AG09319 (cell line): ENCODE measurements at regions not wholly inside any gene's neighbourhood (a gene's known extent, or its start where the extent isn't known, plus 50 kb on each side); places are given as distances from the start of the nearest gene placed in this dataset.

Experiments
- DNase-seq: peaks from one replicate; pipeline ENCODE4 v3.0.0-alpha.2; 2010; ENCODE audit warnings: low read depth; ENCODE audit errors: extremely low read depth
- TF ChIP-seq, protein P1 (sequence below): IDR thresholded peaks from 2 replicates; pipeline ENCODE4 v1.5.1; 2011; ENCODE audit warnings: low read depth, mild to moderate bottlenecking, inconsistent platforms, low read length, moderate library complexity

DNA sequence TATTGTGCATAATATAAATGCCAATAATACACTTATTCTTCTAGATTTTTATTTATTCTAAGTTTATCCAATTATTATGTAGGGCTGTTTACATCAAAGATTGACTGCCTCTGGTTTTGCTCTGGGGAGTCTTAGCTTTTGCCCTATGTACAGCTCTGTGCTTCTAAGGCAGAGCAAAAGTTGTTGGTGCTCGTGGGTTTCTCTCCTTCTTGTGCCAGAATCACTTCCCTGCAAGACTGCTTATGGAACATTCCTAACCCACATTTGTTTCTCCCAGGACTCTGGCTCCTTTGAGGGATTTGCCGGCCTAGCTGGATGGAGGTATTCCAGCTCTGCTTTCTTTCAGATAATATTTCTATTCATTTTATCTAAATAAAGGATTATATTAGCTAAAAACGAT, 849.1 kb downstream of the USP25 start:
- DNase-seq: no peak
- TF ChIP-seq, protein P1, sequence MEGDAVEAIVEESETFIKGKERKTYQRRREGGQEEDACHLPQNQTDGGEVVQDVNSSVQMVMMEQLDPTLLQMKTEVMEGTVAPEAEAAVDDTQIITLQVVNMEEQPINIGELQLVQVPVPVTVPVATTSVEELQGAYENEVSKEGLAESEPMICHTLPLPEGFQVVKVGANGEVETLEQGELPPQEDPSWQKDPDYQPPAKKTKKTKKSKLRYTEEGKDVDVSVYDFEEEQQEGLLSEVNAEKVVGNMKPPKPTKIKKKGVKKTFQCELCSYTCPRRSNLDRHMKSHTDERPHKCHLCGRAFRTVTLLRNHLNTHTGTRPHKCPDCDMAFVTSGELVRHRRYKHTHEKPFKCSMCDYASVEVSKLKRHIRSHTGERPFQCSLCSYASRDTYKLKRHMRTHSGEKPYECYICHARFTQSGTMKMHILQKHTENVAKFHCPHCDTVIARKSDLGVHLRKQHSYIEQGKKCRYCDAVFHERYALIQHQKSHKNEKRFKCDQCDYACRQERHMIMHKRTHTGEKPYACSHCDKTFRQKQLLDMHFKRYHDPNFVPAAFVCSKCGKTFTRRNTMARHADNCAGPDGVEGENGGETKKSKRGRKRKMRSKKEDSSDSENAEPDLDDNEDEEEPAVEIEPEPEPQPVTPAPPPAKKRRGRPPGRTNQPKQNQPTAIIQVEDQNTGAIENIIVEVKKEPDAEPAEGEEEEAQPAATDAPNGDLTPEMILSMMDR: no peak

DNA sequence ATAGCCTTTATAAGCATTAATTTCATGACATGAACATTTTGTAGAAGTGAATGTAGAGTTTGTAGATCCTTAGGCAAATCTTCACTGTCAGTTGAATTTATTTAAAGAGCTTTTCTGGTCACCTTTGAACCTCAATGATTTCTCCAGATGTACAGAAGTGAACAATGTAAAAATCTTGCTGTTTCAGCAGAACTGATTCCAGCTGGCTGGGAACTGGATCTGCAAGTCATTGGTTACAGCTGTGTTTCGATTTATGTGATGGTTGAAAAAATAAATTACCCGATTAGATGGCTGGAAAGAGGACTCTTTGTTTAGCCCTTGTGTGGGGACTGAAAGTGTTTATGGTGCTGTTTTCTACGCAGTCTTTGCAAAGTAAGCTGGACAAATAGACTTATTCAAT, 849.8 kb downstream of the USP25 start:
- DNase-seq: no peak

GRCh38 chr21:16580661-16581060, 850.9 kb downstream of the USP25 start:
- no peak for DNase-seq

More for the DNA sequence above, 849.8 kb downstream of the USP25 start:
- TF ChIP-seq, protein P1: no peak

DNA sequence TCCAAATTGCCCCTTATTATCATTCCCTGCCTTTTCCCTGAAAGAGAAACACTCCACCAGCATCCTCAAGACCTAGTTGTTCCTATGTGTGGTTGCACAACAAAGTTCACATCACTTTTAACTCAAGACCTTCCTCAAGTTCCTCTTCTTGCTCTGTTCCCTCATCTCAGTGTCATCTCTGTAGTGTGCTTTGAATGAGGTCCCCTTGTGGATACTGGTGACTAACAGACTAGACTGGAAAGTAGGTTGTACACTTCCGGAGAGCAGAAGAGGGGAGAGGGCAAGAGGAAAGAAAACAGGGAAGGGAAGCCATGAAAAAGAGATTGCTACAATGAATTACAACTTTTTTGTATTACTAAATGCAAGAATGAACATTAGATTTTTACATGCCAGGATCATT, 853.8 kb downstream of the USP25 start:
- DNase-seq: no peak
- TF ChIP-seq, protein P1: no peak

More at GRCh38 chr21:16580661-16581060, 850.9 kb downstream of the USP25 start:
- TF ChIP-seq, protein P1: no peak

GRCh38 chr21:16584756-16585155, 855.0 kb downstream of the USP25 start:
- no peak for DNase-seq
- TF ChIP-seq, protein P1: no peak

- TF ChIP-seq, protein P1: no peak
- no peak for DNase-seq
Observed at GRCh38 chr21:16585896-16586295, 856.1 kb downstream of the USP25 start.

DNA sequence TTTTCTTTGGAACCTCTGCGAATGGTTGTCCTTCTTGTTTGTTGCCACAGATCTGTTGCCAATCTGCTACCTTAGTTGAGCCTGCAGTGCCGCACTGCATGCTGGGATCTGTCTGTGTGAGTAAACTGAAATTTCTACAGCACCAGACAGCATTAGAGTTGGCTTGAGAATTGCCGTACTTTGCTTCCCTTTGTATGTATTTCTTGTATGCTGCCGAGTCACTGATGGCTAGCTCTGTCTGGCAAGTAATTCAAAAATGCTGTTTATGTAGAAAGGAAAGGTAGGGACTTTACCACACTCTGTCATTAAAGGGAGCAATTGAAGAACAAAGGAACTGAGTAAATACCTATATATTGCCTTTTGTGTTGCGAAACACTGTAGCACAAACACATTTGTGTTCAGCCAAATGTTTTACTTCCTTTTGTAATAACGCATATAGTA, 857.4 kb downstream of the USP25 start:
- DNase-seq: no peak
- TF ChIP-seq, protein P1: no peak
